ENCODE measurements at regions not wholly inside any gene's neighbourhood (a gene's known extent, or its start where the extent isn't known, plus 50 kb on each side); places are given as distances from the start of the nearest gene placed in this dataset.

- no peak for DNase-seq (ENCODE audit: low read depth in 2 of 2, low spot score in 1 of 2)
These were observed 245.1 kb downstream of the MYLK4 start for GRCh38 chr6:2505624-2506023.

GRCh38 chr6:2504495-2505064 is 246.1 kb downstream of the MYLK4 start:
- DNase-seq (ENCODE audit: low read depth in 2 of 2, low spot score in 1 of 2): no peak

- DNase-seq (ENCODE audit: low read depth in 2 of 2, low spot score in 1 of 2): no peak
These were observed 246.8 kb downstream of the MYLK4 start for GRCh38 chr6:2503816-2504494.

- DNase-seq (ENCODE audit: low read depth in 2 of 2, low spot score in 1 of 2): no peak
These were observed 247.6 kb downstream of the MYLK4 start for GRCh38 chr6:2502998-2503674.

- DNase-seq (ENCODE audit: low read depth in 2 of 2, low spot score in 1 of 2): no peak
These were observed 248.4 kb downstream of the MYLK4 start for GRCh38 chr6:2502096-2502997.

- no peak for DNase-seq (ENCODE audit: low read depth in 2 of 2, low spot score in 1 of 2)
These were observed 252.6 kb downstream of the MYLK4 start for GRCh38 chr6:2497922-2498623.

GRCh38 chr6:2496291-2496690 is 250.9 kb upstream of the GMDS start:
- no peak for DNase-seq (ENCODE audit: low read depth in 2 of 2, low spot score in 1 of 2)

- no peak for DNase-seq (ENCODE audit: low read depth in 2 of 2, low spot score in 1 of 2)
These were observed 247.5 kb upstream of the GMDS start for GRCh38 chr6:2492686-2493523.

GRCh38 chr6:2491137-2491536 is 245.7 kb upstream of the GMDS start:
- no peak for DNase-seq (ENCODE audit: low read depth in 2 of 2, low spot score in 1 of 2)

GRCh38 chr6:2488578-2488977 is 243.2 kb upstream of the GMDS start:
- no peak for DNase-seq (ENCODE audit: low read depth in 2 of 2, low spot score in 1 of 2)

GRCh38 chr6:2485116-2485515 is 239.7 kb upstream of the GMDS start:
- no peak for DNase-seq (ENCODE audit: low read depth in 2 of 2, low spot score in 1 of 2)

GRCh38 chr6:2482773-2483172 is 237.4 kb upstream of the GMDS start:
- no peak for DNase-seq (ENCODE audit: low read depth in 2 of 2, low spot score in 1 of 2)

GRCh38 chr6:2481307-2481706 is 235.9 kb upstream of the GMDS start:
- DNase-seq (ENCODE audit: low read depth in 2 of 2, low spot score in 1 of 2): no peak

- no peak for DNase-seq (ENCODE audit: low read depth in 2 of 2, low spot score in 1 of 2)
These were observed 235.0 kb upstream of the GMDS start for GRCh38 chr6:2480267-2480966.

- DNase-seq (ENCODE audit: low read depth in 2 of 2, low spot score in 1 of 2): no peak
These were observed 232.8 kb upstream of the GMDS start for GRCh38 chr6:2478200-2478599.

- no peak for DNase-seq (ENCODE audit: low read depth in 2 of 2, low spot score in 1 of 2)
These were observed 232.3 kb upstream of the GMDS start for GRCh38 chr6:2477666-2478065.

GRCh38 chr6:2477250-2477649 is 231.8 kb upstream of the GMDS start:
- DNase-seq (ENCODE audit: low read depth in 2 of 2, low spot score in 1 of 2): no peak

- no peak for DNase-seq (ENCODE audit: low read depth in 2 of 2, low spot score in 1 of 2)
These were observed 231.0 kb upstream of the GMDS start for GRCh38 chr6:2476376-2476775.

GRCh38 chr6:2471472-2471871 is 226.1 kb upstream of the GMDS start:
- no peak for DNase-seq (ENCODE audit: low read depth in 2 of 2, low spot score in 1 of 2)

GRCh38 chr6:2469428-2469827 is 224.0 kb upstream of the GMDS start:
- DNase-seq (ENCODE audit: low read depth in 2 of 2, low spot score in 1 of 2): no peak

Measured in stimulated activated CD8-positive, alpha-beta memory T cell treated with anti-CD3 and anti-CD28 coated beads, Interleukin-4, amount 100 ng/mL, for 1 hour (primary cell).